ENCODE measurements at regions not wholly inside any gene's neighbourhood (a gene's known extent, or its start where the extent isn't known, plus 50 kb on each side); places are given as distances from the start of the nearest gene placed in this dataset.

- POLR2A ChIA-PET, result no interaction called here
- no peak for ATAC-seq (ENCODE audit: low read depth)
- TF ChIP-seq, protein P1, sequence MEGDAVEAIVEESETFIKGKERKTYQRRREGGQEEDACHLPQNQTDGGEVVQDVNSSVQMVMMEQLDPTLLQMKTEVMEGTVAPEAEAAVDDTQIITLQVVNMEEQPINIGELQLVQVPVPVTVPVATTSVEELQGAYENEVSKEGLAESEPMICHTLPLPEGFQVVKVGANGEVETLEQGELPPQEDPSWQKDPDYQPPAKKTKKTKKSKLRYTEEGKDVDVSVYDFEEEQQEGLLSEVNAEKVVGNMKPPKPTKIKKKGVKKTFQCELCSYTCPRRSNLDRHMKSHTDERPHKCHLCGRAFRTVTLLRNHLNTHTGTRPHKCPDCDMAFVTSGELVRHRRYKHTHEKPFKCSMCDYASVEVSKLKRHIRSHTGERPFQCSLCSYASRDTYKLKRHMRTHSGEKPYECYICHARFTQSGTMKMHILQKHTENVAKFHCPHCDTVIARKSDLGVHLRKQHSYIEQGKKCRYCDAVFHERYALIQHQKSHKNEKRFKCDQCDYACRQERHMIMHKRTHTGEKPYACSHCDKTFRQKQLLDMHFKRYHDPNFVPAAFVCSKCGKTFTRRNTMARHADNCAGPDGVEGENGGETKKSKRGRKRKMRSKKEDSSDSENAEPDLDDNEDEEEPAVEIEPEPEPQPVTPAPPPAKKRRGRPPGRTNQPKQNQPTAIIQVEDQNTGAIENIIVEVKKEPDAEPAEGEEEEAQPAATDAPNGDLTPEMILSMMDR (IDR thresholded peaks at IDR 0.05), result no peak
- Mint-ChIP-seq H3K4me1 (no peaks in the 10 kb centered on the region), H3K27ac (no peak overlapping the region), H3K36me3 (ENCODE audit: low read depth) (no peaks in the 10 kb centered on the region), H3K4me3 (no peak overlapping the region), H3K9me3 (peaks cover 3% of the 10 kb centered on the region), H3K27me3 (no peaks in the 10 kb centered on the region)
- CTCF ChIA-PET, result no interaction called here
- intact Hi-C loops (cut with micrococcal nuclease), result no loop called here
- DNase-seq, result no peak
Observed at GRCh38 chr11:30666817-30667216, 80.7 kb upstream of the MPPED2 start.

GRCh38 chr11:30665067-30665466 is 78.9 kb upstream of the MPPED2 start:
- CTCF ChIA-PET, result no interaction called here

DNA sequence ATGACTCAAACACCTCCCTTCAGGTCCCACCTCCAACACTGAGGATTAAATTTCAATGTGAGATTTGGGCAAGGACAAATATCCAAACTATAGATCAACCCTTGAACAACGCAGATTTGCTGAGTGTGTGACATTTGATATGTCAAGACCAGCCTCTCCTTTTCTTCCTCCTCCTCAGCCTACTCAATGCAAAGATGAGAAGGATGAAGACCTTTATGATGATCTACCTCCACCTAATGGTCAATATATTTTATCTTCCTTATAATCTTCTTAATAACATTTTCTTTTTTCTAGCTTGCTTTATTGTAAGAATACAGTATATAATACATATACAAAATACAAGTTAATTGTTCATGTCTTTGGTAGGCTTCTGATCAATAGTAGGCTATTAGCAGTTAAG is 67.5 kb upstream of the MPPED2 start:
- Mint-ChIP-seq H3K4me3 (no peak overlapping the region), H3K27ac (no peak overlapping the region), H3K27me3 (no peaks in the 10 kb centered on the region), H3K4me1 (no peaks in the 10 kb centered on the region), H3K36me3 (ENCODE audit: low read depth) (no peaks in the 10 kb centered on the region), H3K9me3 (no peaks in the 10 kb centered on the region)
- DNase-seq (no peak), ATAC-seq (ENCODE audit: low read depth) (no peak)
- CTCF ChIA-PET, result no interaction called here
- POLR2A ChIA-PET, result no interaction called here
- intact Hi-C loops (cut with micrococcal nuclease), result no loop called here
- TF ChIP-seq, protein P1 (IDR thresholded peaks at IDR 0.05), result no peak

More at GRCh38 chr11:30665067-30665466, 78.9 kb upstream of the MPPED2 start:
- H3K36me3 Mint-ChIP-seq (ENCODE audit: low read depth), result no peaks in the 10 kb centered on the region
- no peaks in the 10 kb centered on the region for H3K27me3 Mint-ChIP-seq
- ATAC-seq (ENCODE audit: low read depth) (no peak), DNase-seq (no peak)
- H3K9me3 Mint-ChIP-seq, result peaks cover 3% of the 10 kb centered on the region
- POLR2A ChIA-PET, result no interaction called here
- intact Hi-C loops (cut with micrococcal nuclease), result no loop called here
- H3K4me1 Mint-ChIP-seq, result no peaks in the 10 kb centered on the region
- TF ChIP-seq, protein P1 (IDR thresholded peaks at IDR 0.05), result no peak
- no peak overlapping the region for H3K4me3 Mint-ChIP-seq
- no peak overlapping the region for H3K27ac Mint-ChIP-seq

GRCh38 chr11:30652801-30653200 is 66.6 kb upstream of the MPPED2 start:
- H3K27me3 Mint-ChIP-seq, result no peaks in the 10 kb centered on the region
- POLR2A ChIA-PET, result interaction anchor here (0.7 kb wide), 1 partner anchor 79 kb away, joined by 3 read pairs; no protein-coding TSS in a partner anchor
- no peaks in the 10 kb centered on the region for H3K9me3 Mint-ChIP-seq
- CTCF ChIA-PET, result no interaction called here
- no peaks in the 10 kb centered on the region for H3K36me3 Mint-ChIP-seq (ENCODE audit: low read depth)
- TF ChIP-seq, protein P1 (IDR thresholded peaks at IDR 0.05), result no peak
- DNase-seq (no peak), ATAC-seq (ENCODE audit: low read depth) (no peak)
- no peaks in the 10 kb centered on the region for H3K4me1 Mint-ChIP-seq
- intact Hi-C loops (cut with micrococcal nuclease), result no loop called here
- H3K4me3 Mint-ChIP-seq, result no peak overlapping the region
- no peak overlapping the region for H3K27ac Mint-ChIP-seq

GRCh38 chr11:30650266-30650665 is 64.1 kb upstream of the MPPED2 start:
- Mint-ChIP-seq H3K4me1 (no peaks in the 10 kb centered on the region), H3K36me3 (ENCODE audit: low read depth) (no peaks in the 10 kb centered on the region), H3K27me3 (no peaks in the 10 kb centered on the region), H3K9me3 (no peaks in the 10 kb centered on the region), H3K27ac (no peak overlapping the region), H3K4me3 (no peak overlapping the region)
- POLR2A ChIA-PET, result no interaction called here
- ATAC-seq (ENCODE audit: low read depth), result no peak
- intact Hi-C loops (cut with micrococcal nuclease), result no loop called here
- CTCF ChIA-PET, result no interaction called here
- DNase-seq, result no peak
- TF ChIP-seq, protein P1 (IDR thresholded peaks at IDR 0.05), result no peak

All from activated B cell treated with CpG ODN at 0.5 μM for 24 hours (primary cell).